Esophagus muscularis mucosa (tissue), 4 donors: ENCODE measurements at regions not wholly inside any gene's neighbourhood (a gene's known extent, or its start where the extent isn't known, plus 50 kb on each side); places are given as distances from the start of the nearest gene placed in this dataset.

Experiments used
- EP300 ChIP-seq: sonication (generic); formaldehyde crosslinking; IDR thresholded peaks from one replicate; pipeline ENCODE4 v1.6.1; 2017; ENCODE audit warnings: antibody characterized with exemption
- POLR2AphosphoS5 ChIP-seq, 2 donors: sonication (generic); formaldehyde crosslinking; IDR thresholded peaks; one replicate each; pipeline ENCODE4 v1.6.1; 2017; ENCODE audit warnings: antibody characterized with exemption in 2 of 2
- TF ChIP-seq, protein P1 (sequence below), 3 experiments: fragments of 200-600 bp in 2 of 3; fragments of 450-650 bp in 1 of 3; sonication (generic) in 2 of 3; IDR thresholded peaks; one replicate each; pipeline ENCODE4 v1.5.1; 2017 to 2019; ENCODE audit warnings: antibody characterized with exemption in 3 of 3, mild to moderate bottlenecking in 2 of 3, moderate library complexity in 1 of 3

DNA sequence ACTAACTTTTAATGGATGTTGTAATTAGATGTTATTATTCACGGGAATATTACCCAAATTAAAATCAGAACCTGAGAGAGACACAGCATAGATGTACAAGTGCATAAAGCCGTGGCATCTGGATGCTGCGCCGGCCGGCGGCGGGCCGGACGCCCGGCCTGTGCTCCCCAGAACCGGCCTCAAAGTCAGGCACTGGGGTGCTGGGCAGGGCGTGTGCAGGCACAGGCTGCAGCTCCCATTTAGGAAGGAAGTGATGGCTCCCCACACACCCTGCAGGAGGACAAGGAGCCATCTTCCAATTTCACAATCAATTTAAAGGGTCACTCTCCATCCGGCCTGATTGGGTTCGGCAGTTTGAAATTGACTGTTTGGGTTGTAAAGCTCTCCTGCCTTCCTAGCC, 367.7 kb upstream of the SALL3 start:
- TF ChIP-seq, protein P1, sequence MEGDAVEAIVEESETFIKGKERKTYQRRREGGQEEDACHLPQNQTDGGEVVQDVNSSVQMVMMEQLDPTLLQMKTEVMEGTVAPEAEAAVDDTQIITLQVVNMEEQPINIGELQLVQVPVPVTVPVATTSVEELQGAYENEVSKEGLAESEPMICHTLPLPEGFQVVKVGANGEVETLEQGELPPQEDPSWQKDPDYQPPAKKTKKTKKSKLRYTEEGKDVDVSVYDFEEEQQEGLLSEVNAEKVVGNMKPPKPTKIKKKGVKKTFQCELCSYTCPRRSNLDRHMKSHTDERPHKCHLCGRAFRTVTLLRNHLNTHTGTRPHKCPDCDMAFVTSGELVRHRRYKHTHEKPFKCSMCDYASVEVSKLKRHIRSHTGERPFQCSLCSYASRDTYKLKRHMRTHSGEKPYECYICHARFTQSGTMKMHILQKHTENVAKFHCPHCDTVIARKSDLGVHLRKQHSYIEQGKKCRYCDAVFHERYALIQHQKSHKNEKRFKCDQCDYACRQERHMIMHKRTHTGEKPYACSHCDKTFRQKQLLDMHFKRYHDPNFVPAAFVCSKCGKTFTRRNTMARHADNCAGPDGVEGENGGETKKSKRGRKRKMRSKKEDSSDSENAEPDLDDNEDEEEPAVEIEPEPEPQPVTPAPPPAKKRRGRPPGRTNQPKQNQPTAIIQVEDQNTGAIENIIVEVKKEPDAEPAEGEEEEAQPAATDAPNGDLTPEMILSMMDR (IDR thresholded peaks at IDR 0.05), result no peak
- TF ChIP-seq POLR2AphosphoS5 (IDR thresholded peaks at IDR 0.05) (no peak), EP300 (no peak)
